ENCODE measurements at regions not wholly inside any gene's neighbourhood (a gene's known extent, or its start where the extent isn't known, plus 50 kb on each side); places are given as distances from the start of the nearest gene placed in this dataset.
"Not testable (repeated sequence)": the region's sequence is repeated elsewhere in the genome, so short reads cannot be mapped to it uniquely, and the experiment has no call there.

GRCh38 chr6:121590438-121590837 is 155.0 kb downstream of the GJA1 start:
- no peak overlapping the region for H3K4me3 ChIP-seq
- no peak overlapping the region for H3K27ac ChIP-seq

GRCh38 chr6:121590916-121591315 is 155.5 kb downstream of the GJA1 start:
- Histone ChIP-seq H3K4me3 (no peak overlapping the region), H3K27ac (peak overlapping the region in 1 of 21 experiments; percentile 26)

GRCh38 chr6:121592261-121592935 is 157.0 kb downstream of the GJA1 start:
- Histone ChIP-seq H3K27ac (peak overlapping the region in 9 of 21 experiments; percentile 14 to 69 (median 33)), H3K4me3 (no peak overlapping the region)

- no peak overlapping the region for H3K4me3 ChIP-seq
- peak overlapping the region in 12 of 21 experiments; percentile 11 to 66 (median 40) for H3K27ac ChIP-seq
Observed at GRCh38 chr6:121593011-121593641, 157.7 kb downstream of the GJA1 start.

GRCh38 chr6:121594053-121594452 is 158.6 kb downstream of the GJA1 start:
- H3K27ac ChIP-seq, result peak overlapping the region in 6 of 21 experiments; percentile 6 to 55 (median 26)

GRCh38 chr6:121595646-121596045 is 160.2 kb downstream of the GJA1 start:
- no peak overlapping the region for H3K4me3 ChIP-seq
- H3K27ac ChIP-seq, result peak overlapping the region in 7 of 21 experiments; percentile 3 to 63 (median 18)

More at GRCh38 chr6:121594053-121594452, 158.6 kb downstream of the GJA1 start:
- no peak overlapping the region for H3K4me3 ChIP-seq

GRCh38 chr6:121596441-121596840 is 161.0 kb downstream of the GJA1 start:
- no peak overlapping the region for H3K4me3 ChIP-seq
- H3K27ac ChIP-seq, result peak overlapping the region in 5 of 21 experiments; percentile 3 to 63 (median 21)

GRCh38 chr6:121597654-121598053 is 162.2 kb downstream of the GJA1 start:
- H3K4me3 ChIP-seq, result no peak overlapping the region
- no peak overlapping the region for H3K27ac ChIP-seq

GRCh38 chr6:121599331-121599730 is 163.9 kb downstream of the GJA1 start:
- H3K27ac ChIP-seq, H3K4me3 ChIP-seq: not testable (repeated sequence)

GRCh38 chr6:121600389-121601168 is 165.1 kb downstream of the GJA1 start:
- Histone ChIP-seq H3K27ac (no peak overlapping the region), H3K4me3 (no peak overlapping the region)

GRCh38 chr6:121603486-121603885 is 168.0 kb downstream of the GJA1 start:
- Histone ChIP-seq H3K27ac (no peak overlapping the region), H3K4me3 (no peak overlapping the region)

GRCh38 chr6:121607721-121608120 is 172.3 kb downstream of the GJA1 start:
- H3K4me3 ChIP-seq, result no peak overlapping the region
- H3K27ac ChIP-seq, result no peak overlapping the region

GRCh38 chr6:121608270-121608669 is 172.8 kb downstream of the GJA1 start:
- Histone ChIP-seq H3K4me3 (no peak overlapping the region), H3K27ac (peak overlapping the region in 1 of 21 experiments; percentile 45)

GRCh38 chr6:121609281-121609680 is 173.8 kb downstream of the GJA1 start:
- Histone ChIP-seq H3K27ac (no peak overlapping the region), H3K4me3 (no peak overlapping the region)

GRCh38 chr6:121612927-121613326 is 177.5 kb downstream of the GJA1 start:
- Histone ChIP-seq H3K4me3 (peak overlapping the region in 1 of 7 experiments; percentile 1), H3K27ac (peak overlapping the region in 8 of 21 experiments; percentile 13 to 81 (median 44))

- H3K4me3 ChIP-seq, result no peak overlapping the region
- peak overlapping the region in 2 of 21 experiments; percentile 24 to 30 for H3K27ac ChIP-seq
Observed at GRCh38 chr6:121614115-121614514, 178.7 kb downstream of the GJA1 start.

- H3K4me3 ChIP-seq, result no peak overlapping the region
- H3K27ac ChIP-seq, result peak overlapping the region in 1 of 21 experiments; percentile 21
Observed at GRCh38 chr6:121615493-121615892, 180.0 kb downstream of the GJA1 start.

GRCh38 chr6:121616406-121616805 is 181.0 kb downstream of the GJA1 start:
- no peak overlapping the region for H3K4me3 ChIP-seq
- peak overlapping the region in 1 of 21 experiments; percentile 19 for H3K27ac ChIP-seq

- H3K4me3 ChIP-seq, result no peak overlapping the region
- peak overlapping the region in 1 of 21 experiments; percentile 19 for H3K27ac ChIP-seq
Observed at GRCh38 chr6:121617388-121617787, 181.9 kb downstream of the GJA1 start.

GRCh38 chr6:121619013-121619412 is 183.6 kb downstream of the GJA1 start:
- peak overlapping the region in 1 of 21 experiments; percentile 82 for H3K27ac ChIP-seq
- no peak overlapping the region for H3K4me3 ChIP-seq

All from skin epidermis (tissue), 12 donors.